Epithelial cell of esophagus (primary cell): ENCODE measurements at regions not wholly inside any gene's neighbourhood (a gene's known extent, or its start where the extent isn't known, plus 50 kb on each side); places are given as distances from the start of the nearest gene placed in this dataset.

Experiments used
- DNase-seq: peaks from one replicate; pipeline ENCODE4 v3.0.0; 2010; ENCODE audit warnings: low read depth
- H3K4me3 ChIP-seq: 2 replicates; pipeline ENCODE4 v1.5.1; 2011; ENCODE audit warnings: mild to moderate bottlenecking, low read length, control low read depth
- CTCF ChIP-seq: IDR thresholded peaks from 2 replicates; pipeline ENCODE4 v1.5.1; 2011; ENCODE audit warnings: low read depth, mild to moderate bottlenecking, low read length, control low read depth, inconsistent platforms; ENCODE audit not compliant: insufficient read depth; ENCODE audit errors: missing control alignments

GRCh38 chr4:37771771-37772170 is 54.7 kb upstream of the PGM2 start:
- no peak overlapping the region for H3K4me3 ChIP-seq
- no peak for TF ChIP-seq CTCF
- no peak for DNase-seq

GRCh38 chr4:37770016-37770415 is 56.5 kb upstream of the PGM2 start:
- no peak overlapping the region for H3K4me3 ChIP-seq
- TF ChIP-seq CTCF, result no peak
- no peak for DNase-seq

GRCh38 chr4:37769391-37769989 is 57.0 kb upstream of the PGM2 start:
- no peak overlapping the region for H3K4me3 ChIP-seq
- TF ChIP-seq CTCF, result no peak
- DNase-seq, result no peak

GRCh38 chr4:37767546-37767945 is 58.9 kb upstream of the PGM2 start:
- no peak for TF ChIP-seq CTCF
- peak; percentile 90 for DNase-seq
- no peak overlapping the region for H3K4me3 ChIP-seq

- no peak for TF ChIP-seq CTCF
- DNase-seq, result no peak
- H3K4me3 ChIP-seq, result no peak overlapping the region
These were observed 59.5 kb upstream of the PGM2 start for GRCh38 chr4:37767019-37767418.

- no peak for DNase-seq
- no peak for TF ChIP-seq CTCF
- no peak overlapping the region for H3K4me3 ChIP-seq
These were observed 60.7 kb upstream of the PGM2 start for GRCh38 chr4:37765741-37766140.

GRCh38 chr4:37763831-37764230 is 62.7 kb upstream of the PGM2 start:
- H3K4me3 ChIP-seq, result no peak overlapping the region
- TF ChIP-seq CTCF, result no peak
- no peak for DNase-seq
